ENCODE measurements at regions not wholly inside any gene's neighbourhood (a gene's known extent, or its start where the extent isn't known, plus 50 kb on each side); places are given as distances from the start of the nearest gene placed in this dataset.

DNA sequence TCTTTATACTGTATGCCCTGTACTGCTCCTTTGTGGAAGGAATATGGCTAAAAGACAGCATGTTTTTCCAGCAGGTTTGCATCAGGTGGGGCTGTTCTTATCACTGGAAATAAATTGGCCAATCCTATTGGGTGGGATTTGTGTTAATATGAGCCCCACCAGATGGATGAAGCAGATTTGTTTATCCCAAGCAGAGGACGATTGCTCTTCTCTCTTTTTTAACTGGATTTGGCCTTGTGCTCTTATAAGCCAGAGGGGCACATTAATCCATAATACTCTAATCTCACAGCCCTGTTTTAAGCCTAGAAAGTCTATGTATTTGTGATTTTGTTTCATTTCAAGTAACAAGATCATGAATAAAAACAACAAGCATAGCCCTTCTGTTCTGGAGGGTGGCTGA lies 240.1 kb upstream of the ADARB2 start:
- Histone ChIP-seq H3K27me3 (ENCODE audit: low read length) (no peaks in the 10 kb centered on the region), H3K36me3 (ENCODE audit: low read length) (no peaks in the 10 kb centered on the region), H3K4me2 (ENCODE audit: low read depth, low read length, poor library complexity, severe bottlenecking) (no peak overlapping the region), H3K9me3 (ENCODE audit: insufficient read depth, low read length) (no peaks in the 10 kb centered on the region), H3K27ac (ENCODE audit: low read depth, low read length) (no peak overlapping the region), H3K79me2 (ENCODE audit: insufficient read depth, low read length) (no peaks in the 10 kb centered on the region), H3K9ac (ENCODE audit: low read length) (no peak overlapping the region), H2AFZ (ENCODE audit: low read depth, low read length, severe bottlenecking) (no peak overlapping the region), H4K20me1 (ENCODE audit: low read depth, low read length) (no peaks in the 10 kb centered on the region), H3F3A (ENCODE audit: insufficient read depth) (no peaks in the 10 kb centered on the region), H3K9me2 (replicated peaks; ENCODE audit: insufficient read depth, low read length) (no peaks in the 10 kb centered on the region), H3K4me3 (ENCODE audit: insufficient read depth, low read length, poor library complexity, severe bottlenecking) (no peak overlapping the region)
- TF ChIP-seq EZH2phosphoT487 (conservative IDR thresholded peaks at IDR 0.05; ENCODE audit: low read length) = no peak
- TF ChIP-seq, protein P1, sequence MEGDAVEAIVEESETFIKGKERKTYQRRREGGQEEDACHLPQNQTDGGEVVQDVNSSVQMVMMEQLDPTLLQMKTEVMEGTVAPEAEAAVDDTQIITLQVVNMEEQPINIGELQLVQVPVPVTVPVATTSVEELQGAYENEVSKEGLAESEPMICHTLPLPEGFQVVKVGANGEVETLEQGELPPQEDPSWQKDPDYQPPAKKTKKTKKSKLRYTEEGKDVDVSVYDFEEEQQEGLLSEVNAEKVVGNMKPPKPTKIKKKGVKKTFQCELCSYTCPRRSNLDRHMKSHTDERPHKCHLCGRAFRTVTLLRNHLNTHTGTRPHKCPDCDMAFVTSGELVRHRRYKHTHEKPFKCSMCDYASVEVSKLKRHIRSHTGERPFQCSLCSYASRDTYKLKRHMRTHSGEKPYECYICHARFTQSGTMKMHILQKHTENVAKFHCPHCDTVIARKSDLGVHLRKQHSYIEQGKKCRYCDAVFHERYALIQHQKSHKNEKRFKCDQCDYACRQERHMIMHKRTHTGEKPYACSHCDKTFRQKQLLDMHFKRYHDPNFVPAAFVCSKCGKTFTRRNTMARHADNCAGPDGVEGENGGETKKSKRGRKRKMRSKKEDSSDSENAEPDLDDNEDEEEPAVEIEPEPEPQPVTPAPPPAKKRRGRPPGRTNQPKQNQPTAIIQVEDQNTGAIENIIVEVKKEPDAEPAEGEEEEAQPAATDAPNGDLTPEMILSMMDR (IDR thresholded peaks at IDR 0.05; ENCODE audit: insufficient read depth, low read length, poor library complexity, severe bottlenecking) = no peak

- TF ChIP-seq, protein P1 (IDR thresholded peaks at IDR 0.05; ENCODE audit: insufficient read depth, low read length, poor library complexity, severe bottlenecking) = no peak
- TF ChIP-seq EZH2phosphoT487 (conservative IDR thresholded peaks at IDR 0.05; ENCODE audit: low read length) = no peak
- H4K20me1 ChIP-seq (ENCODE audit: low read depth, low read length) = no peaks in the 10 kb centered on the region
- no peak overlapping the region for H2AFZ ChIP-seq (ENCODE audit: low read depth, low read length, severe bottlenecking)
- H3K9me2 ChIP-seq (replicated peaks; ENCODE audit: insufficient read depth, low read length) = no peaks in the 10 kb centered on the region
- H3K79me2 ChIP-seq (ENCODE audit: insufficient read depth, low read length) = no peaks in the 10 kb centered on the region
- H3K9ac ChIP-seq (ENCODE audit: low read length) = no peak overlapping the region
- H3K4me3 ChIP-seq (ENCODE audit: insufficient read depth, low read length, poor library complexity, severe bottlenecking) = no peak overlapping the region
- H3K9me3 ChIP-seq (ENCODE audit: insufficient read depth, low read length) = no peaks in the 10 kb centered on the region
- H3K27ac ChIP-seq (ENCODE audit: low read depth, low read length) = no peak overlapping the region
- no peaks in the 10 kb centered on the region for H3K36me3 ChIP-seq (ENCODE audit: low read length)
- no peaks in the 10 kb centered on the region for H3K27me3 ChIP-seq (ENCODE audit: low read length)
- no peak overlapping the region for H3K4me2 ChIP-seq (ENCODE audit: low read depth, low read length, poor library complexity, severe bottlenecking)
- H3F3A ChIP-seq (ENCODE audit: insufficient read depth) = no peaks in the 10 kb centered on the region
These were observed 235.1 kb upstream of the ADARB2 start for GRCh38 chr10:1972406-1972805.

DNA sequence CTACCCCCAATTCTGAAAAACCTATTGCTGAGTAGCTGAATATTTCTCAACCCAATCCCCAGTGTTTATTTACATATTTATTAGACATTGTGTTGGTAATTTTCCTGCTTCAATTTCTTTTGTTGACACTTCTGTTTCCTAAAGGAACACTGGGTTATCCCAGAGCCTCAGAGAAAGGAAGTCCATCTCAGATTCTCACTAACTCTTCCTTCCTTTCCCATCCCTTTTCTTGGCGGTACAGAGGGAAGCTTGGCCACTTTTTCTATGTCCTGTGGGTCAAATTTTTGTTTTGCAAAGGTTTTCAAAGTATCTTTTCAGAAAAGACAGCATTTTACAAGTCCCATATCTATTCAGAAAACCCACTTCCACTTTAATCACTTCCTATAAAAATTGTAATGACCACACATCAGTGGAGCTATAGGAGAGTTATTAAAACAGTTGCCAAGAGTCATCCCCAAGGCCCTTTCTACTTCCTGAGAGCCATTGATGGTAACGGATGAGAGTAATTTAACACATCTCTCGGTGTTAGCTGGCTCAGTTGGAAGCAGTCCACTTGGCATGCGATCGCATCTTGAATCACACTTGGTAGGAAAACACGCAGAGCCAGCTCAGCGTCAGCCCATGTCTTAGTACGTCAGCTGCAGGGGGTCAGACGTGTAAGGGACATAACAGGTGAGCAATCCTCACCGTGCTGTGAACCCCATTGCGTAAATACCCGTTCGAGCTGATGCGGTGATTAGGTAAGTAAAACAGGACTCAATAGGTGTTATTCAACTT lies 231.1 kb upstream of the ADARB2 start:
- H3K9me2 ChIP-seq (replicated peaks; ENCODE audit: insufficient read depth, low read length) = no peaks in the 10 kb centered on the region
- no peak overlapping the region for H3K27ac ChIP-seq (ENCODE audit: low read depth, low read length)
- no peaks in the 10 kb centered on the region for H3K79me2 ChIP-seq (ENCODE audit: insufficient read depth, low read length)
- no peaks in the 10 kb centered on the region for H3F3A ChIP-seq (ENCODE audit: insufficient read depth)
- TF ChIP-seq, protein P1 (IDR thresholded peaks at IDR 0.05; ENCODE audit: insufficient read depth, low read length, poor library complexity, severe bottlenecking) = no peak
- no peak for TF ChIP-seq EZH2phosphoT487 (conservative IDR thresholded peaks at IDR 0.05; ENCODE audit: low read length)
- H3K4me3 ChIP-seq (ENCODE audit: insufficient read depth, low read length, poor library complexity, severe bottlenecking) = no peak overlapping the region
- H3K36me3 ChIP-seq (ENCODE audit: low read length) = no peaks in the 10 kb centered on the region
- H3K27me3 ChIP-seq (ENCODE audit: low read length) = no peaks in the 10 kb centered on the region
- H4K20me1 ChIP-seq (ENCODE audit: low read depth, low read length) = no peaks in the 10 kb centered on the region
- H3K9me3 ChIP-seq (ENCODE audit: insufficient read depth, low read length) = no peaks in the 10 kb centered on the region
- H2AFZ ChIP-seq (ENCODE audit: low read depth, low read length, severe bottlenecking) = no peak overlapping the region
- no peak overlapping the region for H3K9ac ChIP-seq (ENCODE audit: low read length)
- no peak overlapping the region for H3K4me2 ChIP-seq (ENCODE audit: low read depth, low read length, poor library complexity, severe bottlenecking)

Data from SU-DHL-6 (cell line).